ENCODE measurements at regions not wholly inside any gene's neighbourhood (a gene's known extent, or its start where the extent isn't known, plus 50 kb on each side); places are given as distances from the start of the nearest gene placed in this dataset.

GRCh38 chr15:35912196-35912595 lies 366.2 kb upstream of the DPH6 start:
- no peak for TF ChIP-seq CTCF (IDR thresholded peaks at IDR 0.05)
- no peak for TF ChIP-seq POLR2AphosphoS5 (IDR thresholded peaks at IDR 0.05; ENCODE audit: low read depth, low read length)

Measured in Panc1 (cell line).